HFFc6 (cell line): ENCODE measurements at regions not wholly inside any gene's neighbourhood (a gene's known extent, or its start where the extent isn't known, plus 50 kb on each side); places are given as distances from the start of the nearest gene placed in this dataset.

Experiments used
- DNase-seq: peaks from one replicate; pipeline ENCODE4 v3.0.0-alpha.2; 2018
- H3K27ac Mint-ChIP-seq: 2 replicates; pipeline ENCODE4 v1.8.0; 2020; ENCODE audit warnings: mild to moderate bottlenecking, mixed read lengths
- H3K27me3 Mint-ChIP-seq: 2 replicates; pipeline ENCODE4 v1.8.0; 2021; ENCODE audit warnings: mild to moderate bottlenecking, moderate library complexity, mixed read lengths; ENCODE audit not compliant: insufficient read depth
- H3K36me3 Mint-ChIP-seq: 2 replicates; pipeline ENCODE4 v1.8.0; 2021; ENCODE audit warnings: low read depth, mixed read lengths
- H3K4me1 Mint-ChIP-seq: 2 replicates; pipeline ENCODE4 v1.8.0; 2020; ENCODE audit warnings: low read depth, mixed read lengths
- H3K4me3 Mint-ChIP-seq: 2 replicates; pipeline ENCODE4 v1.8.0; 2020; ENCODE audit warnings: mild to moderate bottlenecking, moderate library complexity, mixed read lengths
- H3K9me3 Mint-ChIP-seq: 2 replicates; pipeline ENCODE4 v1.8.0; 2020; ENCODE audit warnings: mild to moderate bottlenecking, mixed read lengths
- TF ChIP-seq, protein P1 (sequence below): fragments of 200-600 bp; sonication (generic); IDR thresholded peaks from 2 replicates; pipeline ENCODE4 v1.5.0; 2021; ENCODE audit warnings: antibody characterized with exemption, mild to moderate bottlenecking

DNA sequence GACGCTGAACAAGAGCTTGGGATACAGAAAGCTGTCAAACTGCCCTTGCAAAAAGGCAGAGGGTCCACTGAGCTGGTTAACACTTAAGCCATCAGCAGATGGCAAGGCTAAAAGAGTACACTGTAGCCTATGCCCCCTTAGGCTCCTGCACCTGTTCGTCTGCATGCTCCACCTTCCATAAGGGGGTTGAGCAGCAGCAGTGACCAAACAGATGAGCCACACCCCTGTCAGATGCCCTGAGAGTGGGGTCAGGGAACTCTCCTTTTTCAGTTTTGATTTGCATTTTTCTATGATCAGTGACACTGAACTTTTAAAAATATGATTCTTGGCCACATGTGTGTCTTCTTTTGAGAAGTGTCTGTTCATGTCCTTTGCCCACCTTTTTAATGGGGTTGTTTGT lies 402.5 kb upstream of the FAM98A start:
- no peaks in the 10 kb centered on the region for H3K4me1 Mint-ChIP-seq
- DNase-seq, result no peak
- H3K27ac Mint-ChIP-seq, result no peak overlapping the region
- H3K36me3 Mint-ChIP-seq, result no peaks in the 10 kb centered on the region
- no peaks in the 10 kb centered on the region for H3K27me3 Mint-ChIP-seq
- H3K4me3 Mint-ChIP-seq, result no peak overlapping the region
- peaks cover 36% of the 10 kb centered on the region for H3K9me3 Mint-ChIP-seq
- TF ChIP-seq, protein P1, sequence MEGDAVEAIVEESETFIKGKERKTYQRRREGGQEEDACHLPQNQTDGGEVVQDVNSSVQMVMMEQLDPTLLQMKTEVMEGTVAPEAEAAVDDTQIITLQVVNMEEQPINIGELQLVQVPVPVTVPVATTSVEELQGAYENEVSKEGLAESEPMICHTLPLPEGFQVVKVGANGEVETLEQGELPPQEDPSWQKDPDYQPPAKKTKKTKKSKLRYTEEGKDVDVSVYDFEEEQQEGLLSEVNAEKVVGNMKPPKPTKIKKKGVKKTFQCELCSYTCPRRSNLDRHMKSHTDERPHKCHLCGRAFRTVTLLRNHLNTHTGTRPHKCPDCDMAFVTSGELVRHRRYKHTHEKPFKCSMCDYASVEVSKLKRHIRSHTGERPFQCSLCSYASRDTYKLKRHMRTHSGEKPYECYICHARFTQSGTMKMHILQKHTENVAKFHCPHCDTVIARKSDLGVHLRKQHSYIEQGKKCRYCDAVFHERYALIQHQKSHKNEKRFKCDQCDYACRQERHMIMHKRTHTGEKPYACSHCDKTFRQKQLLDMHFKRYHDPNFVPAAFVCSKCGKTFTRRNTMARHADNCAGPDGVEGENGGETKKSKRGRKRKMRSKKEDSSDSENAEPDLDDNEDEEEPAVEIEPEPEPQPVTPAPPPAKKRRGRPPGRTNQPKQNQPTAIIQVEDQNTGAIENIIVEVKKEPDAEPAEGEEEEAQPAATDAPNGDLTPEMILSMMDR, result no peak

DNA sequence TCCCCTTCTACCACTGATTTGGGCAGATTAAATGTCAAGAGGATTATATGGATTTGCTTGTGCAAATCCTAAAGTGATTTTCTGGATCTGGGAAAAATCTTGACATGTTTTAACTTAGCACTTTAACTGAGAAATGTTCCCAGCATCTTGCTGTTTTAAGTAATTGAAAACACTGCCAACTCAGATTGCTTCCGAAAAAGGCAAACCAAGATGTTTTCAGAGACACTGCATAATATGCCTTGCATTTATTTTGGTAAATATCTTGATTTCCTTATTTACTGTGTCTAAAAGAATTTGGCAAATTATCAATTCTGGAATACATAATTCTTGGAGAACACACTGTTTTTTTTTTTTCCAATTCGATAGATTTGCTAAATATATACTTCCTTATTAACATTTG lies 385.0 kb upstream of the FAM98A start:
- no peak overlapping the region for H3K27ac Mint-ChIP-seq
- H3K27me3 Mint-ChIP-seq, result no peaks in the 10 kb centered on the region; the same call in 1 of the 2 replicates
- H3K9me3 Mint-ChIP-seq, result peaks cover 40% of the 10 kb centered on the region
- no peaks in the 10 kb centered on the region for H3K36me3 Mint-ChIP-seq
- no peak for DNase-seq
- no peaks in the 10 kb centered on the region for H3K4me1 Mint-ChIP-seq
- TF ChIP-seq, protein P1, result no peak
- H3K4me3 Mint-ChIP-seq, result no peak overlapping the region

DNA sequence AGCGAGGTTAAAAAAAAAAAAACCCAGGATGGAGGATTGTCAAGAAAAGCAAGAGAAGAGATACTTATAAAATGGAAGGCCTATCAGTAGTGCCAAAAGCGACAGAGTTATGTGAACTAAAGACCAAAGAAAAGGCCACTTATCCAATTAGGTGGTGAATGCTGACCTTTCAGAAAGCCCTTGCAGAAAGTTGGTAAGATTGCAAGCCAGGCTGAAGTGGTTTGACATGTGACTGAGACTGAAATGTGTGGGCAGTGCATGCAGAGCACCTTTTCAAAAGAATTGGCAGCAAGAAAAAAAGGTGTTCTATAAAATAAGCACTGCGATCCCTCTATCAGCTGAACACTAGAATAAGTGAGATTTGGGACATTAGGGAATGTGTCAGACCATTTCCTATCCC lies 379.4 kb upstream of the FAM98A start:
- Mint-ChIP-seq H3K27me3 (no peaks in the 10 kb centered on the region; the same call in 1 of the 2 replicates), H3K36me3 (no peaks in the 10 kb centered on the region)
- TF ChIP-seq, protein P1, result no peak

DNA sequence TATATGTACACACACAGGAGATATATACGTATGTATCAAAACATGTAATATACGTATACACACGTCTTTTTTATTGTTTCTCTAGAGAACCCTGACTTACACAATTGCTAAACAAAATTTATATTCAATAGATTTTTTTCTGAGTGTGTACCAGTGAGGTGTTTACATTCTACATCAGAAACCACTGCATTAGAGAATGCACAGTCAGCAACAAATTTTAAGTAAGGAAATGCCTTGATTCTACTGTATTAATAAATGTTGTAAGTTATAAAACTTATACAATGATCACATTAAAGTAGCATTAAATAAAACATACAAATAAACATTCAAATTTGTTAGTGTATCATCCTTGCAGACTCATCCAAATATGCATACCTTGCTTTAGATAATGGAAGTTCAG lies 376.4 kb upstream of the FAM98A start:
- no peaks in the 10 kb centered on the region for H3K4me1 Mint-ChIP-seq
- H3K27ac Mint-ChIP-seq, result no peak overlapping the region
- TF ChIP-seq, protein P1, result no peak
- no peak overlapping the region for H3K4me3 Mint-ChIP-seq
- H3K36me3 Mint-ChIP-seq, result no peaks in the 10 kb centered on the region
- peaks cover 17% of the 10 kb centered on the region for H3K9me3 Mint-ChIP-seq
- no peaks in the 10 kb centered on the region; the same call in 1 of the 2 replicates for H3K27me3 Mint-ChIP-seq
- no peak for DNase-seq

More for the DNA sequence above, 379.4 kb upstream of the FAM98A start:
- Mint-ChIP-seq H3K27ac (no peak overlapping the region), H3K4me3 (no peak overlapping the region), H3K4me1 (no peaks in the 10 kb centered on the region), H3K9me3 (peaks cover 24% of the 10 kb centered on the region)
- DNase-seq, result no peak

DNA sequence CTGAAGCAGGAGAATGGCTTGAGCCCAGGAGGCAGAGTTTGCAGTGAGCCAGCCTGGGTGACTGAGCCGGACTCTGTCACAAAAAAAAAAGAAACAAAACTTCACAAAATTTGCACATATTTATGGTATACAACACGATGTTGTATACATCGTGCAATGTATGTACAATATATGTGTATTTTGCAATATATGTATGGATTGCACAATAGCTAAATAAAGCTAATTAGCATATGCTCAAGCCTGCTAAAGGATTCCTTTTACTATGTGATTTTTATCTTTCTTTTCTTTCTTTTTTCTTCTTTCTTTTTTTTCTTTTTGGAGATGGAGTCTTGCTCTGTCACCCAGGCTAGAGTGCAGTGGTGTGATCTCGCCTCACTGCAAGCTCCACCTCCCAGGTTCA lies 368.0 kb upstream of the FAM98A start:
- no peak for DNase-seq
- H3K27me3 Mint-ChIP-seq, result no peaks in the 10 kb centered on the region
- H3K4me3 Mint-ChIP-seq, result no peak overlapping the region
- no peak overlapping the region for H3K27ac Mint-ChIP-seq
- no peaks in the 10 kb centered on the region for H3K36me3 Mint-ChIP-seq
- H3K4me1 Mint-ChIP-seq, result no peaks in the 10 kb centered on the region
- H3K9me3 Mint-ChIP-seq, result peaks cover 5% of the 10 kb centered on the region; the same call in 1 of the 2 replicates
- TF ChIP-seq, protein P1, result no peak

DNA sequence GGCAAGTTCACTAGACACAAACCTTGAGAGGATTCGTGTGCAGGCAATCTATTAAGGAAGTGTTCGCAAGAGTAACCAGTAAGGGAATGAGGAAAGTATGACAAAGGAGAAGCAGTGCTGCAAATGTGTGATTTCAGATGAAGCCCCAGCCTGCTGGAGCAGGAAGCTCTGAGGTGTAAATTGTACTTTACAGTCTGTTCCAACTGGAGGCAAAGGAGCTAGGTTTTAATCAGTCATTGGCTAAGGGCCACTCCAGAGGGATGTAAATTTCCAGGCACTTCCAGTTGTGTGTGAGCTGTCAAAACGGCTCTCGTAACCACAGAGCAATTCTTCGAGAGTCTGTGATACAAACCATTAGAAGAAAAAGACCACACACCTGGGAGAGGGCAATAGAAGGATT lies 359.5 kb upstream of the FAM98A start:
- Mint-ChIP-seq H3K36me3 (no peaks in the 10 kb centered on the region), H3K4me3 (no peak overlapping the region), H3K27me3 (no peaks in the 10 kb centered on the region), H3K9me3 (peaks cover 9% of the 10 kb centered on the region), H3K27ac (no peak overlapping the region), H3K4me1 (no peaks in the 10 kb centered on the region)
- TF ChIP-seq, protein P1, result no peak
- DNase-seq, result no peak
